DMS153 treated with DMSO at 0.1 percent for 48 hours (cell line): ENCODE measurements at regions not wholly inside any gene's neighbourhood (a gene's known extent, or its start where the extent isn't known, plus 50 kb on each side); places are given as distances from the start of the nearest gene placed in this dataset.
"Not testable (repeated sequence)": the region's sequence is repeated elsewhere in the genome, so short reads cannot be mapped to it uniquely, and the experiment has no call there.

Source experiments
- DNase-seq: peaks from one replicate; lab custom pipeline; 2025; ENCODE audit not compliant: unreplicated experiment; lab: John Stamatoyannopoulos, UW

DNA sequence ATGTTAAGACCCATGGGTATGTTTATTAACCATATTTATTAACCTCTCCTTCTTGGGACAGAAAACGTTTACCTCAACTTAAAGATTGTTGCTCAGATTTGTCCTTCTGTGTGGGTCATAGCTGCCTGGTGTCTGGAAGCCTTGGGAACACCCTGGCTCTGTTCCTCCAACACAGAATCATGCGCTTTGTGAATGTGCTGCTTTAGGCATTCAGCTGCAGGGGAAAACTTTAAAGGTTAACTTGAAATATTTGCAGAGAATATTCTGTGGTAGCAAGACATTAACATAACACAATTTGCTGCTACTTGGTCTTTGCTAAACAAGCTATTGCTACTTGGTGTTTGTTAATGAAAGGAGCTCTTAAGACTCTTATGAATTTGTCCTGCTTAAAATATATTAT lies 50.5 kb upstream of the THOC3 start:
- not testable (repeated sequence) for DNase-seq

DNA sequence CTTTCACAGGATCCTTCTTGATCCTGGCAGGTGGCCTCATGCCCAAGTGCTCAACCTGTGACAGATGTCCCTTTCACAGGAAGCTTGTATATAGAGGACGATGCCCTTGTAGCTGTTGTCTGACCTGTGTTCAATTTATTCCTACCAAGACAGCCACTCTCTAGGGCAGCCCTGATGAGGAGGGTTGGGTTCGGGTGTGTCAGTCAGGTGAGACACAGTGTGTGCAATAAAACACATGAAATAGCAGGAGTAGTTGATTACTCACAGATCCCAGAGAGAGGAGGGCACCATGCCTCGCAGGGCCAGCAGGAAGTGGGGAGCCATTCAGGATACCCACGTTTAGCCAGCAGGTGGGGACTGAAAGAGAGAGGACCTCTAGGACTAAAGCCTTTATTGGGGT lies 52.7 kb upstream of the THOC3 start:
- not testable (repeated sequence) for DNase-seq

DNA sequence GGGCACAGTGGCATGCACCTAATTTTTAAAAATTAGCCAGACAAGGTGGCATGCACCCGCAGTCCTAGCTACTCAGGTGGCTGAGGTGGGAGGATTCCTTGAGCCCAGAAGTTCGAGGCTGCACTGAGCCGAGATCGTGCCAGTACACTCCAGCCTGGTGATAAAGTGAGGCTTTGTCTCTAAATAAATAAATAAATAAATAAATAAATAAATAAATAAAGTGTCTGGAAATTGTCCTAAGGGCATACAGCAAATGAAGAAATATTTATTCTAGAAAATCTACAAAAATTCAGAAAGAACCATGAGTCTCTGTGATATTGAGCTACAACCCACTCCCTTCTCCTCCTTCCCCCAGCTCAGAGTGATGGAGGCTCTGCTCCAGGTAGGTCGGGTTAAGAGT lies 55.4 kb upstream of the THOC3 start:
- DNase-seq: not testable (repeated sequence)

DNA sequence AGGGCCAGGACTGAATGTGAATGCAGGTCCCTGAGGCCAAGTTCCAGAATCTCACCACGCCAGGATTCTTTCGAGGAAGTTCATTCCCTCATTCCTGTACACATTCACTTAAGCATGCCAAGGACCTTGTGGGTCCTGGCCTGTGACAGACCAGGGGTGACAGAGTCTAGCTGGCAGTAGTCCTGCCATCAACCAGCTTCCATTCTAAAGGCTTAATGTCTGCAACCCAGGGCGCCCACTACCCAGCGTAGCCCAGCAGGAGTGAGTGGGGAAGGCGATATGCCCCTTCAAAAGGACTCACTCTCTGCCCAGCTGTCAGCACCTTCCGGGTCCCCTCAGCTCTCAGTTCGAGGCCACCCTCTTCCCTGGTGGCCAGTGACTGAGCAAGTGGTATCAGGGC lies 61.3 kb upstream of the THOC3 start:
- DNase-seq: not testable (repeated sequence)

DNA sequence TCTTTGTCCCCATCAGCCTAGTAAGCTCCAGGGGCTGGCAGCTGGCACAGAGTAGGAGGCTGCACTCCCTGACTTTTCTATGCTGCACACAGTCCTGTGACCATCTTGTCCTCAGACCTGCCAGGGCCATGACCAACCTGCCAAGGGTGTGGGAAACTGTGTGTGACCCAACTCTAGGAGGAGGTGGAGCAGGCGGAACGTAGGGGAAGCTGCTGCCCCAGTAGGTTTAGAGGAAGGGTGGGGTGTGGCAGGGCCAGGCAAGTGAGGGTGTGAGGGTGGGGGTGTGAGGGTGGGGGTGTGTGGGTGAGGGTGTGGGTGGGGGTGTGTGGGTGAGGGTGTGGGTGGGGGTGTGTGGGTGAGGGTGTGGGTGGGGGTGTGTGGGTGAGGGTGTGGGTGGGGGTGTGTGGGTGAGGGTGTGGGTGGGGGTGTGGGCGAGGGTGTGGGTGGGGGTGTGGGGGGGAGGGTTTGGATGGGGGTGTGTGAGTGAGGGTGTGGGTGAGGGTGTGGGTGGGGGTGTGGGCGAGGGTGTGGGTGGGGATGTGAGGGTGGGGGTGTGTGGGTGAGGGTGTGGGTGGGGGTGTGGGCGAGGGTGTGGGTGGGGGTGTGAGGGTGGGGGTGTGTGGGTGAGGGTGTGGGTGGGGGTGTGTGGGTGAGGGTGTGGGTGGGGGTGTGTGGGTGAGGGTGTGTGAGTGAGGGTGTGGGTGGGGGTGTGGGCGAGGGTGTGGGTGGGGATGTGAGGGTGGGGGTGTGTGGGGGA lies 62.4 kb upstream of the THOC3 start:
- not testable (repeated sequence) for DNase-seq

DNA sequence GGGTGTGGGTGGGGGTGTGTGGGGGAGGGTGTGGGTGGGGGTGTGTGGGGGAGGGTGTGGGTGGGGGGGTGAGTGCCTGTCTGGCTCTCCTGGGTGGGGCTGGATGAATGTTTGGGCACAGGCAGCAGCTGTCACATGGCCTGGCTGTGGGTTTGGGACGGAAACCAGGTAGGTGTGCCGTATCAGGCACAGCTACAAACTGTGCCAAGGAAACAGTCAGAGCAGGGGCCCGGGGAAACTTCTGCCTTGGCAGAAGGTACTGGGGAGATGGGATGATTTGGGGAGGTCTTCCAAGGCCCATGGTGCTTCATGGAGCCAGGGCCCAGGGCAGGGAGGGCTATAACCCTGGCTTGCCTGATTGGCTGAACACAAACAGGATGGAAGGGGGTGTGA lies 63.0 kb upstream of the THOC3 start:
- DNase-seq: not testable (repeated sequence)

DNA sequence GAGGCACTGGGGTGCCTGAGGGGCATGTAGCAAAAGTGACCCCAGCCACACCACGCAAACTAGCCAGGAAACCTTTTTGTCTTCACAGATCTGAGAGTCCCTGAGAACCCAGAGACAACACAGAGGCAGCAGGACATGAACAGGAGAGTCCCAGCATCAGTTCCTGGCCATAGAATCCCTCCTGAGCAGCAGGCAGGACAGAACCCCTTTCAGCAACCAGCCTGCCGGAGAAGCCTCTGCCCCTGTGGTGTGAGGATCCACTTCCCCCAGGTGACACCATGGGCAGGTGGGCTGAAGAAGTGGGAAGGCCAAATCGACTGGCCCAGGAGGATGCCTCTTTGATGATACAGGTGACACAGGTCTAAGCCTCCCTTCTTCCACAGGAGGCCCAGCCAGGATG lies 65.1 kb upstream of the THOC3 start:
- DNase-seq: not testable (repeated sequence)

DNA sequence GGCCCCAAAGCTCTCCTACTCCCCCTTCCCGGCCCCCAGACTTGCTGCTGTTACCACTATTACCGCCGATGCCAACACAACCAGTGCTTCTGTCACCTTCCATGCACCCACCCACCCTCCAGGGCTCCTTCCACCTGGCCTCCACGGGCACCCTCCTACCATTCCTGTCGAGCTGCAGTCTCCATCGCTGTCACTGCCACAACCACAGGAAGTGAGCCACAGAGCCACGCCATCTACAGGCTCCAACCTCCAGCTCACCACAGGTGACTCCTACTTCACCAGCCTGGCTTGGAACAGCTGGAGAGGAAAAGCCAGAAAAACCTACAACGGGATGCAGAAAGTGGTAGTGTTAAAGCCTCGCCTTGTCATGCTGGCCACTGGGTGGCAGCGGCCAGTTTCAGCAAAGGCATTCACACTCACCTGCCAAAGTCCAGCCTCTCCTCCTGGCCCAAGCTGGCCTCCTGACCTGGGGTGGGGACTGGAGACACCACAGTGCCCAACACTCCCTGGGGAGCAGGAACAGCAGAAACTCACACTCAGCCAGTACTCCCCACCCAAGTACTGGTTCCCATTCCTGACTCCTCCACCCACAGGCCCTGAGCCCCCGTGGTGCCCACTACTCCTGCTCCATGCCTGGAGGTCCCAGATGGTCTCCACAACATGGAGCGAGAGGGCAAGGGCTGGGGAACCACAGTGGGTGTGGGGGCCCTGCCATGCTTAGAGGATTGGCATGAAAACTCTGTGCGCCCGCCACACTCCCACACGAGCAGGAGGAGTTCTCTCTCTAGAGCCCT lies 66.5 kb upstream of the THOC3 start:
- not testable (repeated sequence) for DNase-seq

DNA sequence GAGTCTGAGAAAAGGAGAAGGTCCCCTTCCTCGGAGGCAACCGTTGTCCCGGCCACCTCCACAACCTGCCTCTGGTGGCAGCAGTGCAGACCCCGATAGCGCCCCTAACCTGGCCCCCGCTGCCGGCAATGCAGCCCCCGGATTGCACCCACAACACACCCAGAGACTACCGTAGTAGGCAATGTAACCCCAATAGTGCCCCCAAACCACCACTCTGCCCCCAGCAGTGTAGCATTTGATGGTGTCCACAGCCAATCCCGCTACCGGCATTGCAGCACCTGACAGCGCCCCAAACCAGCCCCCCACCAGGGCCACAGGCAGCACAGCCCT lies 67.1 kb upstream of the THOC3 start:
- not testable (repeated sequence) for DNase-seq

DNA sequence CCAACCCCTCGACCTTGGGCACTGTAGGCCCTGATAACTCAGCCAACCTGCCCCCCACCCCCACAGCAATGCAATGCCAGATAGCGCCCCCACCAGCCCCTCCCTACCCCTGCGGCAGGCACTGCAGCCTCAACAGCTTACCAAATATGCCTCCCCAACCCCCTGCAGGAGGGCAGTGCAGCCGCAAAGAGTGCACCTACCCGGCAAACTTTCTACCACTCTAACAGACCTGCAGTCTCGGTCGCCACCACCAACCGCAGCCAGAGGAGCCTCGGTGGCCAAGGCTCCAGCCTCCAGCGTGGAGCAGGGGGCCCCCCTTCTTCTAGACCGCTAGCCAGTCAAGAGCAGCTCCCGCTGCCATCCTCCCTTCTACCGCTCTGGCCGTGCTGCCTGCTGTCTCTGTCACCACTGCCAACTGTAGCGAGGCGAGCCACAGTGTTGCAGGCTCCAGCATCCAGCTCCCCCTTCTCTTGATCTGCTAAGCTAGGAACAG lies 67.7 kb upstream of the THOC3 start:
- not testable (repeated sequence) for DNase-seq

DNA sequence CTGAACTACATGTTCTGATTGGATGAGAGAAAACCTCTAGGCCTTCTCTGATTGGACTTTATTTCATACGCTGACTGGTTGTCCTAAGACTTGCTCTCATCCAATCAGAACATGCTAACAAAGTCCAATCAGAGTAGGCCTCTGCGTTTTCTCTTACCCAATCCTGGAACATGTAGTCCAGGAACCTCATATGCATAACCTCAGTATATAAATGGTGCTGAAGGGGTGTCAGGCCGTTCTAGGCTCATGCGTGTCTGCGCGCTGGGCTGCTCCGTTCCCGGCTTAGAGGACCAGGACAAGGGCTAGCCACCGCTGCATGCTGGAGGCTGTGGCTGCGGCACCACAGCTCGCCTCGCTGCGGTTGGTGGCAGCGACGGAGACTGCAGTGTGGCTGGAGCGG lies 68.3 kb upstream of the THOC3 start:
- DNase-seq: not testable (repeated sequence)

DNA sequence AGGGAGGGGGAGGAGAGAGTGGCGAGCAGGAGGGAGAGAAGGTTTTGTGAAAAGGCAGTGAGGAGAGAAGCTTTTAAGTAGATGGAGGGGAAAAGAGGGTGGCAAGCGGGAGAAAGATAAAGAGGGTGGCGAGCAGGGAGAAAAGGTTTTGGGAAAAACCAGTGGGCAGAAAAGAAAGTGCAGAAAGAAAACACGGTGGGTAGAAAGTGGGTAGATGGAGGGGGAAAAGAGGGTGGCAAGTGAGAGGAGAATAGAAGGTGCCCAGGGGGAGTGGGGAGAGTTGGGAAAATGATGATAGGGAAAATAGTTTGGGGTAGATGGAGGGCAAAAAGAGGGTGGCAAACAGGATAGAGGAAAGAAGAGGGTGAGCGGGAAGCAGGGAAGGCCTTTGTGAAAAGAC lies 69.1 kb upstream of the THOC3 start:
- not testable (repeated sequence) for DNase-seq

DNA sequence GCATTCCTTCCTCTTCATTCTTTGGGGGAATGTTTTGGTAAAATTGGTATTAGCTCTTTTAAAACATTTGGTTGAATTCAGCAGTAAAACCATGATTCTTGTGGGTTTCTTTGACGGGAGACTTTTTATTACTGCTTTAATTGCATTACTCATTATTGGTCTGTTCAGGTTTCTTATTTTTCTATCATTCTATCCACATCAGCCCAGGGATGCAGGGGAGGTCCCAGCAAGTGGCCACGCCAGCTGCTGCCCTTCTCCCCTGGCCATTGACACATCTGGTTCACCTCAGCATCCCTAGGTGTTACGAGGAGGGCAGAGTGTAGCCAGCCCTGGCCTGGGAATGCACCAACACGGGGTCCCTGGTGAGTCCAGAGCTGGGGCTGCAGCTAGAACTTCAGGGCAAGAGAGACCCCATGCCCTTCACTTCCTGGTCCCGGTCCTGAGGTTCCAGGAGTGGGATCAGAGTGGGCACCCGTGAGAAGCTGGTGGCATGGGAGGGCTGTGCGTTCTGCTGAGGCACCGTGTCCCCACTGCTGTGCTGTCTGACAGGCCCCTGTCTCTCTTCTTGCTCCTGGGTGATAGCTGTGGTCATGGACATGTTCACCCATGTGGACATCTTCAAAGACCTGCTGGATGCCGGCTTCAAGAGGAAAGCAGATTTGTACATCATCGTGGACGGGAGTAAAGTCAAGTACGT lies 72.1 kb upstream of the THOC3 start:
- DNase-seq: not testable (repeated sequence)

DNA sequence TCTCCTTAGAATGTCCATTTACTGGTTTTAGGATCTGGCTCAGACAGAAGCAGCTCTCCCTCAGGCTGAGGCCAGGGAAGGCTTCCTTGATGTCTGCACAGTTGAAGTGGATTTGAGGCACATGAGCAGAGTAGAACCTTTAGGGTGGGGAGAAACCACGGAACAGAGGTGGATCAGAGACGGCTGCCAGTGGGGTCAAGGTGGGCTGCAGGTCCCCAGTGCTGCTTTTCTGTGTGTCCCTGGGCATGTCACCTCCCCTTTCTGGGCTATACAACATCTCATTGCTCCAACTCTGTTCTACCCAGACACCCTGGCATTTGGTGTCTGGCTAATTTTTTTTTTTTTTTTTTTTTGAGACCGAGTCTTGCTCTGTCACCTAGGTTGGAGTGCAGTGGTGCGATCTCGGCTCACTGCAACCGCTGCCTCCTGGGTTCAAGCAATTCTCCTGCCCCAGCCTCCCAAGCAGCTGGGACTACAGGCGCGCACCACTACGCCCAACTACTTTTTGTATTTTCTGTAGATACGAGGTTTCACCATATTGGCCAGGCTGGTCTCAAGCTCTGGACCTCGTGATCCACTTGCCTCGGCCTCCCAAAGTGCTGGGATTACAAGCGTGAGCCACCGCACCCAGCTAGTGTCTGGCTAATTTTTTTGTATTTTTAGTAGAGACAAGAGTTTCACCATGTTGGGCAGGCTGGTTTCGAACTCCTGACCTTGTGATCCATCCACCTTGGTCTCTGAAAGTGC lies 73.3 kb upstream of the THOC3 start:
- DNase-seq: not testable (repeated sequence)

DNA sequence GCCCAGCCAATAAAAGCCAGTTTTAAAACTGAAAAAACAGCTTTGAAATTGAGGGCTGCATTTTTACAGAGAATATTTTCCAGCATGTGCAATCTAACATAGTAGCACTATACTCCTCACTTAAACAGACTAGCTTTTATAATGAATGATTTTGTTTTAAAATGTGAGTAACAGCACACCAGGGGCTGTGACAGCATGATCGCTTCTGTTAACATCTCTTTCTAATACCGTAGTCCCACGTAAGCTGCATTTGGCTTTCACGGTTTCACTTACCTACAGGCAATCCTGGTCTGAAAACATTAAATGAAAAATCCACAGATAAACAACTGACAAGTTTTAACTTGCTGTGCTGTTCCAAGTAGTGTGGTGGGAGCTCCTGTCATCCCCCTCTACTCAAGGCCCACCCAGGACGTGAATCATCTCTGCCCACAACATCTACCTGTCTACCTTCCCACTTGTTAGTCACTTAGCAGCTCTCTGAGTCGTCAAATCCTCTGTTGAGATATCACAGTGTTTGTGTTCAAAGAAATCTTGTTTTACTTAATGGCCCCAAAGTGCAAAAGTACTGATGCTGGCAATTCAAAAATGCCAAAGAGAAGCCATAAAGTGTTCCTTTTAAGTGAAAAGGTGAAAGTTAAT lies 74.0 kb upstream of the THOC3 start:
- not testable (repeated sequence) for DNase-seq

DNA sequence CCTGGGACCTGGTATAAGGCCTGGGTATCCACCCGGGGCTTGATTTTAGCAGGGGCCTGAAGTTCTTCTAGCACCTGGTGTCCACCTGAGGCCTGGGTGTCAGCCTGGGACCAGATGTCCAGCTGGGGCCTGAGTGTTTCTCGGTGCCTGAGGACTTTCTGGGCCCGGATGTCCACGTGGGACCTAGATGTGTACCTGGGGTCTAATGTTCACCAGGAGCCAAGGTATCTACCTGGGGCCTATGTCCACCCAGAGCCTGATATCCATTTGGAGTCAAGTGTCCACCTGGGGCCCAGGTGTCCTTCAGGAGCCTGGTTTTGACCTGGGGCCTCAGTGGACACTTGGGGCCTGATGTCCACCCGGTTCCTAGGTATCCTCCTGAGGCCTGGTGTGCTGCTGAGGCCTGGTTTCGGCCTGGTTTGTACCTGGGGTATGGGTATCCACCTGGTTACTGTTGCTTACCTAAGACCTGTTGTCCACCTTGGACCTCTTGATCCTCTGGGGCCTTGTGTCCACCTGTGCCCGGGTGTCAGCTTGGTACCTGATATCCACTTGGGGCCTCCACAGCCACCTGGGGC lies 75.2 kb upstream of the THOC3 start:
- DNase-seq: not testable (repeated sequence)

DNA sequence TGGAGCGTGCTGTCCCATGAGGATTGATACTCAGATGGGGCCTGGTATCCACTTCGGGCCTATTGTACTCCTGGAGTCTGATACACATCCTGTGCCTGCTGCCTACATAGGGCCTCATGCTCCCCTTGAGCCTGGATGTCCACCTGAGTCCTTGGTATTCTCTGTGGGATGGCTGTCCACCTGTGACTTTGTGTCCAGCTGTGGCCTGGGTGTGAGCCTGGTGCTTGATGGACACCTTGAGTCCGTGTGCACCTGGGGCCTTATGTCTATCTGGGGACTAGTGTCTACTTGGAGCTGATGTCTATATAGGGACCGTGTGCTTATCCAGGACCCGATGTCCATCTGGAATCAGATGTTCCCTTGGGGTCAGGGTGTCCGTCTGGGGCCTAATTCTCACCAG lies 75.9 kb upstream of the THOC3 start:
- not testable (repeated sequence) for DNase-seq

DNA sequence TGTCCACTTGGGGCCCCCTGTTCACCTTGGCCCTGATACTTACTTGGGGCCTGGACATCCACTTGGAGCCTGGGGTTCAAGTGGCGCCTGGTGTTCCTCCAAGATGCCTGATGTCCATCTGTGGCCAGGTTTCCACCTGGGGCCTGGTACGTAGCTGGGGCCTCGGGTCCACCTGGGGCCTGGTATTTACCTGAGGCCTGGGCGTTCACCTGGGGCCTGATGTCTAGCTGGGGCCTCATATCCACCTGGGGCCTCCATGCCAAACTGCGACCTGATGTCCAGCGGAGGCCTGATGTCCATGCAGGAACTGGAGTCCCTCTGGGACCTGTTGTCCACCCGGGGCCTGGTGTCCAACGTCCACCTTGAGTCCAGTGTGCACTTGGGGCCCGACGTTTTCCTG lies 76.3 kb upstream of the THOC3 start:
- DNase-seq: not testable (repeated sequence)

DNA sequence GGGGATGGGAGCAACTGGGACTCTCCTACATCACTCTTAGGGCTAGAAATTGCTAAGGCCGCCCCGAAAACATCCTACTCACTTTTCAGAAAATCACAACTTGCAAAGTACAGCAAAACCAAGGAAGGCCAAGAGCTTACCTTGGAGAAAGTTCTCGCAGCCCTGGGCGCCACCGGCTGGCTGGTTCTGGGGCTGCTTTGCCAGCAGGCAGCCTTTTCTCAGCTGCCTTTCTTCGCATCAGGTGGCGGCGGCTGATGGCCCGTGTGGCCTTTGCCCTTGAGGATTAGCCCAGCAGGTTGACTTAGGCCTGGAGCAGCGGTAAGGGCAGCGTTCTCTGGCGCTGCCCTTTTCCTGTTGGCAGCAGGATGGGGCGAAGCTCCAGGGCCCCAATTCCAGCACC lies 77.3 kb upstream of the THOC3 start:
- not testable (repeated sequence) for DNase-seq

DNA sequence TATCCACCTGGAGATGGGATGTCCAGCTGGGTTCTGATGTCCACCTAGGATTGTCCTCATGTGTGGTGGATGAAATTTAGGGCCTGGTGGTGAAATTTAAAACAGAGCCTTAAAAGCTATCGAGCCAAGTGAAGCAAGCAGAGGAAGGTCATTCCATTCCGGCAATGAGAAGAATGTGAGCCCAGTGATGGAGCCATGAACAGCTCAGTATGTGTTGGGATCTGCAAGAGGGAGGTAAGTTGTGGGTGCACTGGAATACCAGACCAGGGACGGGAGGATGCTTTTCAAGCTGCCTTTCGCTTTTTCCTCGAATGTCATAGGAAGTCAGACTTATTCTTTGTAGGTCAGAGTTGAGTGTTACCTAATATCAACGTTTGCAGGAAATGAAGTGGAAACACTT lies 80.6 kb upstream of the THOC3 start:
- DNase-seq: not testable (repeated sequence)
